ENCODE measurements at regions not wholly inside any gene's neighbourhood (a gene's known extent, or its start where the extent isn't known, plus 50 kb on each side); places are given as distances from the start of the nearest gene placed in this dataset.

- TF ChIP-seq, protein P1, sequence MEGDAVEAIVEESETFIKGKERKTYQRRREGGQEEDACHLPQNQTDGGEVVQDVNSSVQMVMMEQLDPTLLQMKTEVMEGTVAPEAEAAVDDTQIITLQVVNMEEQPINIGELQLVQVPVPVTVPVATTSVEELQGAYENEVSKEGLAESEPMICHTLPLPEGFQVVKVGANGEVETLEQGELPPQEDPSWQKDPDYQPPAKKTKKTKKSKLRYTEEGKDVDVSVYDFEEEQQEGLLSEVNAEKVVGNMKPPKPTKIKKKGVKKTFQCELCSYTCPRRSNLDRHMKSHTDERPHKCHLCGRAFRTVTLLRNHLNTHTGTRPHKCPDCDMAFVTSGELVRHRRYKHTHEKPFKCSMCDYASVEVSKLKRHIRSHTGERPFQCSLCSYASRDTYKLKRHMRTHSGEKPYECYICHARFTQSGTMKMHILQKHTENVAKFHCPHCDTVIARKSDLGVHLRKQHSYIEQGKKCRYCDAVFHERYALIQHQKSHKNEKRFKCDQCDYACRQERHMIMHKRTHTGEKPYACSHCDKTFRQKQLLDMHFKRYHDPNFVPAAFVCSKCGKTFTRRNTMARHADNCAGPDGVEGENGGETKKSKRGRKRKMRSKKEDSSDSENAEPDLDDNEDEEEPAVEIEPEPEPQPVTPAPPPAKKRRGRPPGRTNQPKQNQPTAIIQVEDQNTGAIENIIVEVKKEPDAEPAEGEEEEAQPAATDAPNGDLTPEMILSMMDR (IDR thresholded peaks at IDR 0.05; ENCODE audit: poor library complexity) = no peak
- no peak for TF ChIP-seq EZH2phosphoT487 (IDR thresholded peaks at IDR 0.05; ENCODE audit: low read depth, severe bottlenecking, unreplicated experiment)
Observed at GRCh38 chr15:96440978-96441377, 110.5 kb downstream of the NR2F2 start.
